Ovary (tissue), 3 donors: ENCODE measurements at regions not wholly inside any gene's neighbourhood (a gene's known extent, or its start where the extent isn't known, plus 50 kb on each side); places are given as distances from the start of the nearest gene placed in this dataset.

Experiments used
- EP300 ChIP-seq: sonication (generic); formaldehyde crosslinking; IDR thresholded peaks from one replicate; pipeline ENCODE4 v1.6.1; 2017; ENCODE audit warnings: antibody characterized with exemption
- POLR2A ChIP-seq: fragments of 450-650 bp; IDR thresholded peaks from one replicate; pipeline ENCODE4 v1.6.1; 2017; ENCODE audit warnings: antibody characterized with exemption, mild to moderate bottlenecking, moderate library complexity
- TF ChIP-seq, protein P1 (sequence below), 3 donors: fragments of 450-650 bp in 2 of 3; fragments of 200-600 bp in 1 of 3; IDR thresholded peaks; one replicate each; pipeline versions ENCODE4 v1.5.1 to v1.8.0; 2016 to 2022; ENCODE audit warnings: antibody characterized with exemption in 3 of 3, mild to moderate bottlenecking in 1 of 3
- donor health status: DM: no; HTN: no; CAD: no.

DNA sequence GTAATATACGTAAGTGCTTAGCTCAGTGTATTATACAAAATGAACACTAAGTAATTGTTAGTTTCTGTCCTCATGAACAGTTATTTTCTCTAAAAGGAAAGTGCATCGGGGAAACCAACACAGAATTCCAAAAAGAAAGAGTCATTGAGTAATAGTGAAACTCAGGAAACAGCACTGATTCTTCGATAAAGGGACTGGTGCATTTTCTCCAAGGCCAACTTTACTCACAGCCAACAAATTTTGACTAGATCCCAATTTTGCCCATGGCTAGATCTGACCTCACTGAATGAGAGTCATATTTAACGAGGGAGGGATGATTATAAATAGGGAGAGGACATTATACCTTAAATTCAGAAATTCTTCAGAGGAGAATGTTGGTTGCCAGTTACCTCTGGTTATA lies 390.9 kb upstream of the NRSN1 start:
- TF ChIP-seq, protein P1, sequence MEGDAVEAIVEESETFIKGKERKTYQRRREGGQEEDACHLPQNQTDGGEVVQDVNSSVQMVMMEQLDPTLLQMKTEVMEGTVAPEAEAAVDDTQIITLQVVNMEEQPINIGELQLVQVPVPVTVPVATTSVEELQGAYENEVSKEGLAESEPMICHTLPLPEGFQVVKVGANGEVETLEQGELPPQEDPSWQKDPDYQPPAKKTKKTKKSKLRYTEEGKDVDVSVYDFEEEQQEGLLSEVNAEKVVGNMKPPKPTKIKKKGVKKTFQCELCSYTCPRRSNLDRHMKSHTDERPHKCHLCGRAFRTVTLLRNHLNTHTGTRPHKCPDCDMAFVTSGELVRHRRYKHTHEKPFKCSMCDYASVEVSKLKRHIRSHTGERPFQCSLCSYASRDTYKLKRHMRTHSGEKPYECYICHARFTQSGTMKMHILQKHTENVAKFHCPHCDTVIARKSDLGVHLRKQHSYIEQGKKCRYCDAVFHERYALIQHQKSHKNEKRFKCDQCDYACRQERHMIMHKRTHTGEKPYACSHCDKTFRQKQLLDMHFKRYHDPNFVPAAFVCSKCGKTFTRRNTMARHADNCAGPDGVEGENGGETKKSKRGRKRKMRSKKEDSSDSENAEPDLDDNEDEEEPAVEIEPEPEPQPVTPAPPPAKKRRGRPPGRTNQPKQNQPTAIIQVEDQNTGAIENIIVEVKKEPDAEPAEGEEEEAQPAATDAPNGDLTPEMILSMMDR (IDR thresholded peaks at IDR 0.05), result no peak
- TF ChIP-seq POLR2A, result no peak
- no peak for TF ChIP-seq EP300
